ENCODE measurements at regions not wholly inside any gene's neighbourhood (a gene's known extent, or its start where the extent isn't known, plus 50 kb on each side); places are given as distances from the start of the nearest gene placed in this dataset.

- ChIA-PET CTCF (no interaction called here), POLR2A (no interaction called here)
- no peak for DNase-seq (ENCODE audit: extremely low spot score)
- TF ChIP-seq ZNF384 (IDR thresholded peaks at IDR 0.05), result no peak
- TF ChIP-seq FOXM1 (IDR thresholded peaks at IDR 0.05; ENCODE audit: borderline replicate concordance), result no peak
- TF ChIP-seq HDGF (IDR thresholded peaks at IDR 0.05; ENCODE audit: borderline replicate concordance), result no peak
- TF ChIP-seq FOXK2 (IDR thresholded peaks at IDR 0.05), result no peak
- TF ChIP-seq BHLHE40 (IDR thresholded peaks at IDR 0.05; ENCODE audit: borderline replicate concordance), result no peak
- no peak for TF ChIP-seq PKNOX1 (IDR thresholded peaks at IDR 0.05)
Observed at GRCh38 chr10:62742536-62743061, 61.9 kb upstream of the ADO start.

- DNase-seq (ENCODE audit: extremely low spot score), result no peak
- TF ChIP-seq SP1 (IDR thresholded peaks at IDR 0.05) (no peak), BHLHE40 (IDR thresholded peaks at IDR 0.05; ENCODE audit: borderline replicate concordance) (no peak), L3MBTL2 (conservative IDR thresholded peaks at IDR 0.05) (no peak), NFRKB (IDR thresholded peaks at IDR 0.05) (no peak), ZNF384 (IDR thresholded peaks at IDR 0.05) (no peak)
- POLR2A ChIA-PET, result no interaction called here
- CTCF ChIA-PET, result no interaction called here
Observed at GRCh38 chr10:62744136-62744535, 60.4 kb upstream of the ADO start.

GRCh38 chr10:62745581-62745980, 58.9 kb upstream of the ADO start:
- ChIA-PET POLR2A (no interaction called here), CTCF (interaction anchor here (0.5 kb wide), 1 partner anchor 308 kb away, joined by 3 read pairs; no protein-coding TSS in a partner anchor)

DNA sequence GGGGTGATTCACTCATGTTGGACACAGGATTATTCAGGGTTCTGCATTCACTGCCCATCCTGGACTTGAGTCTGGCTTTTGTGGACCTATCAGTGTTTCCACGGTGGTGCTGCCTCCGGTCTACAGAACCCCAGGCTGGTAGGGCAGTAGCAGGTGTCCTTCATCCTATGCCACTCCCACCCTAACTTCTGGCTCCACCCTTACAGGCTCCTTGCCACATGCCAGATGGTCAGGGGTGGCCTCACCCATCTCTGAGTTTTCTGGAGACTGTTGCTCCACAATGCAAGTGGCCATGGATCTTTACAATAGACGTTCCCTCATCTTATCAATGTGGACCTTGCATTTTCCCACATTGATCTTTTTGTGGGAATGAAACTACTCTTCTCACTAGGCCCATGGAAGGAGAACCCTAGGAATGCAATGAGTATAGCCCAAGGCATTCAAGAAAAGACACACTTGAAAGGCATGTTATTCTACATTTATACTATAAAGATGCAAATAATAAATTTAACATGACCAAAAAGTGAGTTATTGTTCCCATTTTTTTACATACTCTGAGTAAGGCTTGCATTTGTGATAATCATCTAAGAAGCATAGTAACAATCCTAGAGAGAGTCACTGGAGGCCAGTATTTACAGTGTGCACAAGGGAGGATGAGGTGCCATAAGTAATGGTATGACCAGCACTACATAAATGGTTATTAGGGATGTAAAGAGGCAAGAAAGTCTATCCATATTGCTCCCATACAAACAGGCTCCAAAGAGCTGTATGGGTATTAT, 57.4 kb upstream of the ADO start:
- DNase-seq (ENCODE audit: extremely low spot score), result no peak
- no peak for TF ChIP-seq BHLHE40 (IDR thresholded peaks at IDR 0.05; ENCODE audit: borderline replicate concordance)
- no peak for TF ChIP-seq TARDBP (IDR thresholded peaks at IDR 0.05)
- TF ChIP-seq LEF1 (IDR thresholded peaks at IDR 0.05; ENCODE audit: borderline replicate concordance), result no peak
- TF ChIP-seq FOXK2 (IDR thresholded peaks at IDR 0.05), result no peak
- no peak for TF ChIP-seq CTBP1 (IDR thresholded peaks at IDR 0.05; ENCODE audit: borderline replicate concordance)
- no peak for TF ChIP-seq L3MBTL2 (conservative IDR thresholded peaks at IDR 0.05)
- no peak for TF ChIP-seq HDGF (IDR thresholded peaks at IDR 0.05; ENCODE audit: borderline replicate concordance)
- TF ChIP-seq SP1 (IDR thresholded peaks at IDR 0.05), result no peak
- no peak for TF ChIP-seq ELF4 (IDR thresholded peaks at IDR 0.05)
- TF ChIP-seq ARNT (IDR thresholded peaks at IDR 0.05), result no peak
- TF ChIP-seq NFRKB (IDR thresholded peaks at IDR 0.05), result no peak
- no peak for TF ChIP-seq ZNF384 (IDR thresholded peaks at IDR 0.05)
- ChIA-PET POLR2A (no interaction called here), CTCF (no interaction called here)

More at GRCh38 chr10:62745581-62745980, 58.9 kb upstream of the ADO start:
- no peak for DNase-seq (ENCODE audit: extremely low spot score)
- no peak for TF ChIP-seq FOXK2 (IDR thresholded peaks at IDR 0.05)
- no peak for TF ChIP-seq ARNT (IDR thresholded peaks at IDR 0.05)

DNA sequence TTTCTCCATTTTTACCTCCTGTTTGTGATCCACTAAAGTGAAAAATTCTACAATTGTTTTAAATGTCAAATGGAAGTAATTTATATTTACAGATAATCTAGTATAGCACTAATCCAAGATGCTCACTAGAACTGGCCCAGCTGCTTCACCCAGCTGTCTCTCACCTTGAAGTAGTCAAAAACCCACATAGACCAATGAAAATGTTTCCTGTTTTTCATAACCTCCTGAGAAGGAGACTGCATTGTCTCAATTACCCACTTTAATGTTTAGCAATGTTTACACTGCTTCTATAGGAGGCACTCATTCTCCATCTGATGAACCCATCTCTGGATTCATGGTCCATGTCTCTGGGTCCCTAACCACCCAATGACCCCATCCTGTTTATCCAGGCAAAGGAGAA, 56.1 kb upstream of the ADO start:
- no peak for DNase-seq (ENCODE audit: extremely low spot score)
- CTCF ChIA-PET, result no interaction called here
- TF ChIP-seq ZNF384 (IDR thresholded peaks at IDR 0.05) (no peak), ELF4 (IDR thresholded peaks at IDR 0.05) (no peak), CTBP1 (IDR thresholded peaks at IDR 0.05; ENCODE audit: borderline replicate concordance) (no peak), TARDBP (IDR thresholded peaks at IDR 0.05) (no peak), SP1 (IDR thresholded peaks at IDR 0.05) (no peak), SUZ12 (IDR thresholded peaks at IDR 0.05) (no peak), FOXK2 (IDR thresholded peaks at IDR 0.05) (no peak), FOXA1 (IDR thresholded peaks at IDR 0.05) (no peak), LEF1 (IDR thresholded peaks at IDR 0.05; ENCODE audit: borderline replicate concordance) (no peak), BHLHE40 (IDR thresholded peaks at IDR 0.05; ENCODE audit: borderline replicate concordance) (no peak), FOXM1 (IDR thresholded peaks at IDR 0.05; ENCODE audit: borderline replicate concordance) (no peak), NFRKB (IDR thresholded peaks at IDR 0.05) (no peak), HDGF (IDR thresholded peaks at IDR 0.05; ENCODE audit: borderline replicate concordance) (no peak), PKNOX1 (IDR thresholded peaks at IDR 0.05) (no peak), L3MBTL2 (conservative IDR thresholded peaks at IDR 0.05) (no peak), ARNT (IDR thresholded peaks at IDR 0.05) (no peak)
- POLR2A ChIA-PET, result no interaction called here

- TF ChIP-seq PKNOX1 (IDR thresholded peaks at IDR 0.05), result no peak
- no peak for TF ChIP-seq FOXA1 (IDR thresholded peaks at IDR 0.05)
- TF ChIP-seq ZNF384 (IDR thresholded peaks at IDR 0.05), result no peak
- TF ChIP-seq BHLHE40 (IDR thresholded peaks at IDR 0.05; ENCODE audit: borderline replicate concordance), result no peak
- no peak for TF ChIP-seq ARNT (IDR thresholded peaks at IDR 0.05)
- no peak for TF ChIP-seq FOXM1 (IDR thresholded peaks at IDR 0.05; ENCODE audit: borderline replicate concordance)
- no peak for TF ChIP-seq FOXK2 (IDR thresholded peaks at IDR 0.05)
- TF ChIP-seq NFRKB (IDR thresholded peaks at IDR 0.05), result no peak
- TF ChIP-seq SP1 (IDR thresholded peaks at IDR 0.05), result no peak
- TF ChIP-seq ELF4 (IDR thresholded peaks at IDR 0.05), result no peak
- no peak for TF ChIP-seq CTBP1 (IDR thresholded peaks at IDR 0.05; ENCODE audit: borderline replicate concordance)
- no peak for TF ChIP-seq L3MBTL2 (conservative IDR thresholded peaks at IDR 0.05)
- TF ChIP-seq LEF1 (IDR thresholded peaks at IDR 0.05; ENCODE audit: borderline replicate concordance), result no peak
- no peak for TF ChIP-seq TARDBP (IDR thresholded peaks at IDR 0.05)
- TF ChIP-seq SUZ12 (IDR thresholded peaks at IDR 0.05), result no peak
- TF ChIP-seq HDGF (IDR thresholded peaks at IDR 0.05; ENCODE audit: borderline replicate concordance), result no peak
- POLR2A ChIA-PET, result no interaction called here
- DNase-seq (ENCODE audit: extremely low spot score), result no peak
- CTCF ChIA-PET, result no interaction called here
Observed at GRCh38 chr10:62749093-62749683, 55.3 kb upstream of the ADO start.
